ENCODE measurements at regions not wholly inside any gene's neighbourhood (a gene's known extent, or its start where the extent isn't known, plus 50 kb on each side); places are given as distances from the start of the nearest gene placed in this dataset.
"Not testable (repeated sequence)": the region's sequence is repeated elsewhere in the genome, so short reads cannot be mapped to it uniquely, and the experiment has no call there.

DNA sequence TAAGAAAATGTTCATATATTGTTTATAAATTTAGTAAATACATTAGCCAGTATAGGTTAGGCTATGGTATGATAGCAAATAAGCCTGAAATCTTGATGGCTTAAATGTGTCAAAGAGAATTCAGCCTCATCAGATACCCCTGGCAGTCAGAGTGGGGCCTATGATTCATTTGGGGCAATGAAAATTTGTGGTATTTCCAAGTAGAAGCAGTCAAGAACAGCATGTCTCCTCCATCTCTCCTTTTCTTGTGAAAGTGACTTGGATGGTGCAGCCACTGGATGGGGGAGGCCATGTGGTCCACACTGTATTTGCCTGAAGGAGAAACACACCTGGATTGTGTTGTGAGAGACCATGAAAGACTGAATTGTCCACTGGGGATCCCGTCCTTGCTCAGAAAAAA is 82.7 kb downstream of the DLEU7 start:
- Histone ChIP-seq H3K4me1 (ENCODE audit: control insufficient read depth, insufficient read depth, low read length) (no peaks in the 10 kb centered on the region), H3K9me3 (ENCODE audit: control insufficient read depth, low read depth, low read length) (no peaks in the 10 kb centered on the region), H3K27ac (ENCODE audit: low read length) (no peak overlapping the region), H3K27me3 (ENCODE audit: control insufficient read depth, insufficient read depth, low read length) (no peaks in the 10 kb centered on the region), H3K36me3 (ENCODE audit: control insufficient read depth, insufficient read depth, low read length) (no peaks in the 10 kb centered on the region), H3K4me3 (ENCODE audit: low read length) (no peak overlapping the region)
- whole genome bisulfite sequencing (ENCODE audit: insufficient coverage, low lambda C conversion rate): no CpG with 5 or more reads among the region's 1 CpG
- DNase-seq: no peak

- no peaks in the 10 kb centered on the region for H3K9me3 ChIP-seq (ENCODE audit: control insufficient read depth, low read depth, low read length)
- no peaks in the 10 kb centered on the region for H3K4me1 ChIP-seq (ENCODE audit: control insufficient read depth, insufficient read depth, low read length)
- no peak overlapping the region for H3K27ac ChIP-seq (ENCODE audit: low read length)
- no CpG with 5 or more reads among the region's 1 CpG for WGBS (ENCODE audit: insufficient coverage, low lambda C conversion rate)
- H3K4me3 ChIP-seq (ENCODE audit: low read length): no peak overlapping the region
- H3K27me3 ChIP-seq (ENCODE audit: control insufficient read depth, insufficient read depth, low read length): no peaks in the 10 kb centered on the region
- no peaks in the 10 kb centered on the region for H3K36me3 ChIP-seq (ENCODE audit: control insufficient read depth, insufficient read depth, low read length)
- DNase-seq: no peak
Observed at GRCh38 chr13:50761406-50761805, 82.1 kb downstream of the DLEU7 start.

DNA sequence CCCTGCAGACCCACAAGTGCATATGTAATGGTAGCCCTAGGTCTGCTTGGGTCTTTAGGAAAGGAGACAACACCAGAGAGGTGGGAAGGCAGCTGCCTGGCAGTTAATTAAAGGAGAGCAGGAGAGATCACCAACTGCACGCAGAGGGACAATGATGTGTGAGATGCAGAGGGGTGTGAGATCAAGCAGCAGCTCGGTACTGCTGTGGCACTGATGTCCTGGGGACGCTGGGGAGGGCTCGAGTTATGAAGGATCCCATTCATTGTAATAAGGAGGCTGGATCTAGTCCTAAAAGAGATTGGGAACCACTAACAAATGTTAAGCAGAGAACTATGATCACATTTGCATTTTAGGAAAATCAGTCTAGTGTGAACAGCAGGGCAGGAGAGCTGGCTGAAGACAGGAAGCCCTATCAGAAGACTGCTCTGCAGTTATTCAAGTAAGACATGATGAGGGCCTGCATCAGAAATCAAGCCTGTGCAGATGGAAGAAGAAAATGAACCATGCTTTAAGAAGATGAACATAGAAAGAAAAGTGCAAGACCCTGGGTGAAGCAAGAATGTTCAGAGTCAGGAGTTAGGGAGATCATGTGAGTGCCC is 80.4 kb downstream of the DLEU7 start:
- no CpG with 5 or more reads among the region's 4 CpGs for WGBS (ENCODE audit: insufficient coverage, low lambda C conversion rate)
- no peaks in the 10 kb centered on the region for H3K9me3 ChIP-seq (ENCODE audit: control insufficient read depth, low read depth, low read length)
- H3K36me3 ChIP-seq (ENCODE audit: control insufficient read depth, insufficient read depth, low read length): no peaks in the 10 kb centered on the region
- no peak overlapping the region for H3K4me3 ChIP-seq (ENCODE audit: low read length)
- no peaks in the 10 kb centered on the region for H3K4me1 ChIP-seq (ENCODE audit: control insufficient read depth, insufficient read depth, low read length)
- H3K27ac ChIP-seq (ENCODE audit: low read length): no peak overlapping the region
- no peak for DNase-seq
- no peaks in the 10 kb centered on the region for H3K27me3 ChIP-seq (ENCODE audit: control insufficient read depth, insufficient read depth, low read length)

DNA sequence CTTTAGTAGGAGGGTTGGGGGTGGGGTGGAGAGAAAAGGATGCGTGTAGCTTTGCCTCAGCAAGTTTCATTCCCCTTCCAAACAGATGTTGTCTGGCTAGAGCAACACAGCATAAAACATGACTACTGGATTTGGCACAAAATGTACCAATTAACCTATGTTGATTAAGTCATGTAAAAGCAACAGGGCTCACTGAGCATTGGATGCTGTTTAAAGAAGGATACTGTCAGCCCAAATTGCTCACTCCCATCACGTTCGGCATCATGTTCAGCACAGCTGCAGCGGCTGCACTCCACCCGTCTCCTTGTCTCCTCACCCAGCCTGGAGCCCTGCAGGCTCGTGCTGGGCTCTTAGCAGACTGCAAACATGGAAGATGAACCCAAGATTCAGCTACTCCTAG is 77.5 kb downstream of the DLEU7 start:
- Histone ChIP-seq H3K27ac (ENCODE audit: low read length) (no peak overlapping the region), H3K9me3 (ENCODE audit: control insufficient read depth, low read depth, low read length) (no peaks in the 10 kb centered on the region), H3K4me3 (ENCODE audit: low read length) (no peak overlapping the region), H3K36me3 (ENCODE audit: control insufficient read depth, insufficient read depth, low read length) (no peaks in the 10 kb centered on the region), H3K27me3 (ENCODE audit: control insufficient read depth, insufficient read depth, low read length) (no peaks in the 10 kb centered on the region), H3K4me1 (ENCODE audit: control insufficient read depth, insufficient read depth, low read length) (no peaks in the 10 kb centered on the region)
- WGBS (ENCODE audit: insufficient coverage, low lambda C conversion rate): no CpG with 5 or more reads among the region's 6 CpGs
- DNase-seq: no peak

GRCh38 chr13:50766695-50767094 is 76.8 kb downstream of the DLEU7 start:
- no peak for DNase-seq
- no CpG with 5 or more reads among the region's 3 CpGs for WGBS (ENCODE audit: insufficient coverage, low lambda C conversion rate)
- no peaks in the 10 kb centered on the region for H3K4me1 ChIP-seq (ENCODE audit: control insufficient read depth, insufficient read depth, low read length)

GRCh38 chr13:50772881-50773280 is 70.6 kb downstream of the DLEU7 start:
- not testable (repeated sequence) for H3K27ac ChIP-seq (ENCODE audit: low read length); H3K36me3 ChIP-seq (ENCODE audit: control insufficient read depth, insufficient read depth, low read length); H3K27me3 ChIP-seq (ENCODE audit: control insufficient read depth, insufficient read depth, low read length); H3K9me3 ChIP-seq (ENCODE audit: control insufficient read depth, low read depth, low read length); H3K4me3 ChIP-seq (ENCODE audit: low read length); DNase-seq; H3K4me1 ChIP-seq (ENCODE audit: control insufficient read depth, insufficient read depth, low read length)
- WGBS (ENCODE audit: insufficient coverage, low lambda C conversion rate): 85% methylated on average over 1 of the region's 9 CpGs

More at GRCh38 chr13:50766695-50767094, 76.8 kb downstream of the DLEU7 start:
- Histone ChIP-seq H3K36me3 (ENCODE audit: control insufficient read depth, insufficient read depth, low read length) (no peaks in the 10 kb centered on the region), H3K4me3 (ENCODE audit: low read length) (no peak overlapping the region), H3K27ac (ENCODE audit: low read length) (no peak overlapping the region), H3K27me3 (ENCODE audit: control insufficient read depth, insufficient read depth, low read length) (no peaks in the 10 kb centered on the region), H3K9me3 (ENCODE audit: control insufficient read depth, low read depth, low read length) (no peaks in the 10 kb centered on the region)
